Heart left ventricle (tissue), 16 donors: ENCODE measurements at regions not wholly inside any gene's neighbourhood (a gene's known extent, or its start where the extent isn't known, plus 50 kb on each side); places are given as distances from the start of the nearest gene placed in this dataset.

Experiments used
- ATAC-seq, 4 donors: fragments of 200-7000 bp; cut with Tn5 transposase; one replicate each; pipeline ENCODE4 v1.9.1; 2020 to 2022; ENCODE audit warnings: moderate library complexity in 4 of 4, mild to moderate bottlenecking in 3 of 4, moderate number of reproducible peaks in 1 of 4
- DNase-seq, 5 donors: peaks; one replicate each; pipeline ENCODE4 v3.0.0-alpha.2; 2020
- H3K27ac ChIP-seq, 12 donors: fragments of 200-600 bp; sonication (generic) in 4 of 12; one replicate each; pipeline versions ENCODE4 v1.5.0 to v1.8.0; 2016 to 2022; ENCODE audit warnings: mild to moderate bottlenecking in 2 of 12
- H3K27me3 ChIP-seq, 9 donors: fragments of 200-600 bp; sonication (generic) in 2 of 9; one replicate each; pipeline versions ENCODE4 v1.5.1 to v1.8.0; 2016 to 2022; ENCODE audit warnings: mild to moderate bottlenecking in 3 of 9
- H3K36me3 ChIP-seq, 9 donors: fragments of 200-600 bp; sonication (generic) in 2 of 9; one replicate each; pipeline versions ENCODE4 v1.5.0 to v1.8.0; 2018 to 2022; ENCODE audit warnings: mild to moderate bottlenecking in 2 of 9
- H3K4me1 ChIP-seq, 12 donors: fragments of 200-600 bp; sonication (generic) in 4 of 12; one replicate each; pipeline versions ENCODE4 v1.5.0 to v1.8.0; 2016 to 2022; ENCODE audit warnings: mild to moderate bottlenecking in 3 of 12
- H3K4me3 ChIP-seq, 12 donors: fragments of 200-600 bp; sonication (generic) in 4 of 12; one replicate each; pipeline versions ENCODE4 v1.5.0 to v1.8.0; 2017 to 2022; ENCODE audit warnings: mild to moderate bottlenecking in 9 of 12, moderate library complexity in 4 of 12
- H3K9me3 ChIP-seq, 12 donors: fragments of 200-600 bp; sonication (generic) in 4 of 12; one replicate each; pipeline versions ENCODE4 v1.5.0 to v1.8.0; 2016 to 2022; ENCODE audit warnings: mild to moderate bottlenecking in 1 of 12
- POLR2A ChIP-seq, 2 donors: fragments of 450-650 bp; IDR thresholded peaks; one replicate each; pipeline ENCODE4 v1.6.1; 2017; ENCODE audit warnings: antibody characterized with exemption in 2 of 2, mild to moderate bottlenecking in 2 of 2, moderate library complexity in 2 of 2
- WGBS, 4 donors: extraction: QIAGEN DNeasy Blood & Tissue Kit in 2 of 4; methylation state at CpG; one replicate each; pipeline versions ENCODE4 v1.1.5 to v1.1.7; 2013 to 2018; 5-methylcytosine and 5-hydroxymethylcytosine counted together
- intact Hi-C, 10 donors: fragments of 100-400 bp; cut with DNase I; formaldehyde crosslinking; loops; one replicate each; pipeline versions ENCODE4 v1.11.1 to v1.14.2; 2022
- TF ChIP-seq, protein P1 (sequence below), 12 donors: fragments of 200-600 bp; sonication (generic) in 4 of 12; IDR thresholded peaks; one replicate each; pipeline versions ENCODE4 v1.5.0 to v1.8.0; 2018 to 2022; ENCODE audit warnings: antibody characterized with exemption in 12 of 12, mild to moderate bottlenecking in 5 of 12
- donor health status: ischemic (EF 13 %, LVEDD 7.1; RV severe dilation, severe dysfunction).
- donor health status: healthy with polysubstance abuse.
- donor health status: DM: no; HTN: yes; CAD: no.
- donor health status: DM: no; HTN: no; CAD: no.
- donor health status: ischemic (EF 25% LVEDD 6.9; RV normal size, moderate dysfunction).
- donor health status: ischemic (EF 25% LVEDD 5.7; RV mildly dilated, moderate dysfunction).
- donor health status: healthy.
- donor health status: DM: yes; HTN: yes; CAD: no.
- donor health status: ischemic (EF 35%, LVEDD 5.7; RV mildly dilated, moderate dysfunction).
- donor health status: nonischemic (EF 11% LVEDD 7.7; RV severe dilation, severe dysfunction).
- donor health status: DM: yes; HTN: yes; CAD: no.
- donor health status: PGD.
- donor health status: ischemic (EF 29% LVEDD 5.4; RV normal size, mild dysfunction).
- donor health status: nonischemic (EF 23%, LVEDD 6.1; RV moderate dilation, normal function).

DNA sequence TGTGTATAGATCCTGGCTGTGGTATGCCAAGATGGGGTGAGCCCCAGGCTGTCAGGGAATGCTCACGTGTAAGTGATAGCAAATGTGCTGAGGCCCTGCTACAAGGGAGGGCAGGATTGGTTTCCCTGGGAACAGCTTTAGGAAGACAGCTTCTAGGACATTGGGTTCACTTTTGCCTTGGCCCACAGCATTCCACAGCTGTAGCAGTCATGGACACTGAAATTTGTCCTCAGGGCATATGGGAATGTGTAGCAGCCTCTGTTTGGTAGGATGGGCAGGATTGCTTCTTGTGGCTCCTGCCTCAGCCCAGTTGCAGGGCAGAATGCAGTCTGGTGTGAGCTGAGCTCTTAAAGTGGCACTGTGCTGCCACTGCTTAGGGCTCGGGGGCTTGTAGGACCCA, 1061.7 kb upstream of the WWC1 start:
- Histone ChIP-seq H3K36me3 (no peaks in the 10 kb centered on the region), H3K9me3 (peaks cover 0 to 32% (median 7%) of the 10 kb centered on the region in 12 donors), H3K27ac (no peak overlapping the region), H3K4me3 (no peak overlapping the region), H3K4me1 (no peaks in the 10 kb centered on the region), H3K27me3 (no peaks in the 10 kb centered on the region)
- intact Hi-C loops: no loop called here
- 68 to 75% (median 72%) methylated on average over 2 of the region's 2 CpGs for WGBS, 4 donors
- TF ChIP-seq, protein P1, sequence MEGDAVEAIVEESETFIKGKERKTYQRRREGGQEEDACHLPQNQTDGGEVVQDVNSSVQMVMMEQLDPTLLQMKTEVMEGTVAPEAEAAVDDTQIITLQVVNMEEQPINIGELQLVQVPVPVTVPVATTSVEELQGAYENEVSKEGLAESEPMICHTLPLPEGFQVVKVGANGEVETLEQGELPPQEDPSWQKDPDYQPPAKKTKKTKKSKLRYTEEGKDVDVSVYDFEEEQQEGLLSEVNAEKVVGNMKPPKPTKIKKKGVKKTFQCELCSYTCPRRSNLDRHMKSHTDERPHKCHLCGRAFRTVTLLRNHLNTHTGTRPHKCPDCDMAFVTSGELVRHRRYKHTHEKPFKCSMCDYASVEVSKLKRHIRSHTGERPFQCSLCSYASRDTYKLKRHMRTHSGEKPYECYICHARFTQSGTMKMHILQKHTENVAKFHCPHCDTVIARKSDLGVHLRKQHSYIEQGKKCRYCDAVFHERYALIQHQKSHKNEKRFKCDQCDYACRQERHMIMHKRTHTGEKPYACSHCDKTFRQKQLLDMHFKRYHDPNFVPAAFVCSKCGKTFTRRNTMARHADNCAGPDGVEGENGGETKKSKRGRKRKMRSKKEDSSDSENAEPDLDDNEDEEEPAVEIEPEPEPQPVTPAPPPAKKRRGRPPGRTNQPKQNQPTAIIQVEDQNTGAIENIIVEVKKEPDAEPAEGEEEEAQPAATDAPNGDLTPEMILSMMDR (IDR thresholded peaks at IDR 0.05): no peak
- TF ChIP-seq POLR2A (IDR thresholded peaks at IDR 0.05): no peak
- no peak for ATAC-seq
- no peak for DNase-seq

DNA sequence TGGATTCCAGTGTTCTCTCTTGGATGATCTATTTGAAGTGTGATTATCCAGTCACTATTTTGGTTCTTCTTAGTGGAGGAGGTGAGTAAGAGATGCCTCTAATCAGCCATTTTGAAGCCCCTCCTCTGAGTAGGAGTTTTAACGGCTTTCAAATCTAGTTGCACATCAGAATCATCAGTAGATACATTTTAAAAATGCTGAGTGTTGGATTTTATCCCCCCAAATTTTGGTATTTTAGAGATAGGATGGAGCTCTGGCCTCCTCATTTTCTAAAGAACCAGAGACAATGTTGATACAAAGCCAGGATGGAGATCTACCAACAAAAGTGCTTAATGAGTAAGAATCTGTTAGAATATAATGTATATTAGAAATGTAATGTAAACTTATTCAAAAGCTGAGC, 1061.0 kb upstream of the WWC1 start:
- no peaks in the 10 kb centered on the region for H3K4me1 ChIP-seq

DNA sequence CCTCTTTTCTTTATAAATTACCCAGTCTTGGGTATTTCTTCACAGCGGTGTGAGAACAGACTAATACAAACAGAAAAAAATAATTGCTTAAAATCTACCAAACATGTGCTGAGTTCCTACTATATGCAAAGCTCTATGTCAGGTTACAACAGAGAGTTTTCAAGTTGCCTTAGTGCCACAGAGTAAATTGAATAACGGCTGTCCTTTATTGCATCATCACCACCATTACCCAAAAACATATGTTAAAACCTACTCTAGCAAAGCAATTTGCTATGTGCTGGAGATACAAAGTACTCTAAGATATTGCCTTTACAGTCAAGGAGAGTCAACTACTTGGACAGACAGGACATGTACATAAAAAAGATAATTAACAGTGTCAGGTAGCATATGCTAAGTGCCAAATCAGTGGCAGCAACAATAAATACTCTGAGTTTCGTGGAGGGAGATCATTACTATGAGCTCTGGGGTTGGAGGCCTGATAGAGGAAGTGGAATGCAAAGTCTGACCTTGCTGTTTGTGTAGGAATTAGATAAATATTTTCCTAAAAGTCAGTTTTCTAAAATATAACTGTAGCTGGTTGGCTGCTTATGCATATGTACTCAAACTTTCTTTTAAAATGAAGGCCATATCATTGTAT, 1058.7 kb upstream of the WWC1 start:
- no peak overlapping the region for H3K4me3 ChIP-seq
- H3K4me1 ChIP-seq: no peaks in the 10 kb centered on the region
- H3K9me3 ChIP-seq: peaks cover 0 to 33% (median 5%) of the 10 kb centered on the region in 12 donors
- H3K27me3 ChIP-seq: no peaks in the 10 kb centered on the region
- intact Hi-C loops: no loop called here
- TF ChIP-seq POLR2A (IDR thresholded peaks at IDR 0.05): no peak
- TF ChIP-seq, protein P1 (IDR thresholded peaks at IDR 0.05): no peak
- WGBS, 4 donors: 71 to 78% (median 77%) methylated on average over 3 of the region's 3 CpGs
- ATAC-seq (no peak), DNase-seq (no peak)
- no peak overlapping the region for H3K27ac ChIP-seq
- no peaks in the 10 kb centered on the region for H3K36me3 ChIP-seq

More for the DNA sequence above, 1061.0 kb upstream of the WWC1 start:
- no peak overlapping the region for H3K4me3 ChIP-seq
- intact Hi-C loops: no loop called here
- H3K9me3 ChIP-seq: peaks cover 0 to 38% (median 7%) of the 10 kb centered on the region in 12 donors
- DNase-seq (no peak), ATAC-seq (no peak)
- H3K27me3 ChIP-seq: no peaks in the 10 kb centered on the region
- no peaks in the 10 kb centered on the region for H3K36me3 ChIP-seq
- 83 to 96% (median 86%) methylated on average over 1 of the region's 1 CpG for WGBS, 4 donors
- no peak overlapping the region for H3K27ac ChIP-seq
- no peak for TF ChIP-seq POLR2A (IDR thresholded peaks at IDR 0.05)
- TF ChIP-seq, protein P1 (IDR thresholded peaks at IDR 0.05): no peak

DNA sequence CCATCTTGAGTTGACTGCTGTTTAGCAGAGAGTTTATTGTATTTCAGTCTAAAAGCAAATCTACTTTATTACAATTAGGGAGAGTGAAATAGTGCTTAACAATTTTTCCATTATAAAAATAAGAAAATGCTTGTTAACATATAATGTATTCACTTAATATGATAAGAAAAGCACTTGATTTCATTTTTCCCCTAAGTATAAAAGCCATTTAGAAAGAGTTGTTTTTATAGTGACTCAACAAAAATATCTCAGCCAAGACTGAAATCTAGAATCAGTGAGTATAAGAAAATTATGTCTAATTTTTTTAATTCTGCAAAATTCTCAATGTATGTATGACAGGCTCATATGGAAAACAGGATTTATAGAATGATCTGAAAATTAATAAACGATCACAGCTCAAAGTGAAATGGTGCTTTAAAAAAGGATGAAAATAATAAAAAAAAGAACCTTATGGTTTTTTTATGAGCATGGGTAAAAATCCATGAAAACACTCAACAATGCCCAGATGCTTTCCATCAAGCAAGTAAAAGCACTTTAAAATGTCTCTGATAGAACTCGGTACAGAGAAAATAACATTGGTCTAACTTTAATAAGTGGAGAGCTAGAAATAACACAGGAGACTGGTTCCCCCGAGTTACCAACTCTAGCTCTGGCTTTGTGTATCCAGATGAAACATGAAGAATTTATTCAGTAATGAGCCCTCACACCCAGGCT, 1057.8 kb upstream of the WWC1 start:
- H3K4me3 ChIP-seq: no peak overlapping the region
- no peaks in the 10 kb centered on the region for H3K4me1 ChIP-seq
- no peaks in the 10 kb centered on the region for H3K27me3 ChIP-seq
- no peak for TF ChIP-seq POLR2A (IDR thresholded peaks at IDR 0.05)
- TF ChIP-seq, protein P1 (IDR thresholded peaks at IDR 0.05): no peak
- no peak overlapping the region for H3K27ac ChIP-seq
- H3K36me3 ChIP-seq: no peaks in the 10 kb centered on the region
- ATAC-seq (no peak), DNase-seq (no peak)
- WGBS, 4 donors: 57 to 71% (median 65%) methylated on average over 3 of the region's 3 CpGs
- intact Hi-C loops: no loop called here
- peaks cover 0 to 24% (median 0%) of the 10 kb centered on the region in 12 donors for H3K9me3 ChIP-seq
